ENCODE measurements at regions not wholly inside any gene's neighbourhood (a gene's known extent, or its start where the extent isn't known, plus 50 kb on each side); places are given as distances from the start of the nearest gene placed in this dataset.

DNA sequence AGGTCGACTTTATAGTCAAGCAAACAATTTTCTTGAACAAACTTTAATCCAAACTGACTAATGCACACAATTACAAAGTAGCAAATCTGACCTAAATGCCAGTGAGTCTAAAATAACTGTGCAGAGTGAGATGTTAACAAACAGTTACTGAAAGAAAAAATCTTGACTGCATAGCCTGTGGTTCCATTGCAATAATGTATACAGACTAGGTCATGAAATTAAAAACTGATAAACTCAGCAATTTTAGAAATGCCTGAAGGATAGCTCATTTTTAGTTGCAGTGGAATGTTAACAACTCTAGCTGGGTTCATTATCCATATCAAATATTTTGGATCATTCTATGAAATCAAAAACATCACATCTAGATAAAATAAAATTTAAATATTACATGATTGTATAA lies 73.4 kb upstream of the CDH12 start:
- no peaks in the 10 kb centered on the region for H4K20me1 ChIP-seq (replicated peaks; ENCODE audit: control insufficient read depth, extremely low read depth, insufficient read depth, low read length)
- dilution Hi-C loops (cut with MboI; ENCODE audit: extremely low pct_ligation_motif_present, low sequenced_read_pairs), result no loop called here
- TF ChIP-seq POLR2A (IDR thresholded peaks at IDR 0.05; ENCODE audit: low read depth, low read length), result no peak
- TF ChIP-seq POLR2AphosphoS5 (IDR thresholded peaks at IDR 0.05; ENCODE audit: insufficient read depth, low read depth, low read length), result no peak
- no peak for TF ChIP-seq EZH2 (IDR thresholded peaks at IDR 0.05; ENCODE audit: borderline replicate concordance, low read depth, low read length, severe bottlenecking)
- TF ChIP-seq FOS (IDR thresholded peaks at IDR 0.05; ENCODE audit: borderline replicate concordance, insufficient read depth, low read length), result no peak
- TF ChIP-seq, protein P1, sequence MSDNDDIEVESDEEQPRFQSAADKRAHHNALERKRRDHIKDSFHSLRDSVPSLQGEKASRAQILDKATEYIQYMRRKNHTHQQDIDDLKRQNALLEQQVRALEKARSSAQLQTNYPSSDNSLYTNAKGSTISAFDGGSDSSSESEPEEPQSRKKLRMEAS (IDR thresholded peaks at IDR 0.05; ENCODE audit: insufficient read depth, insufficient read length), result no peak
- TF ChIP-seq GATA2 (IDR thresholded peaks at IDR 0.05; ENCODE audit: insufficient read depth, insufficient read length, low read depth, low read length), result no peak
- TF ChIP-seq MYC (IDR thresholded peaks at IDR 0.05; ENCODE audit: low read depth, low read length), result no peak
- TF ChIP-seq, protein P2, sequence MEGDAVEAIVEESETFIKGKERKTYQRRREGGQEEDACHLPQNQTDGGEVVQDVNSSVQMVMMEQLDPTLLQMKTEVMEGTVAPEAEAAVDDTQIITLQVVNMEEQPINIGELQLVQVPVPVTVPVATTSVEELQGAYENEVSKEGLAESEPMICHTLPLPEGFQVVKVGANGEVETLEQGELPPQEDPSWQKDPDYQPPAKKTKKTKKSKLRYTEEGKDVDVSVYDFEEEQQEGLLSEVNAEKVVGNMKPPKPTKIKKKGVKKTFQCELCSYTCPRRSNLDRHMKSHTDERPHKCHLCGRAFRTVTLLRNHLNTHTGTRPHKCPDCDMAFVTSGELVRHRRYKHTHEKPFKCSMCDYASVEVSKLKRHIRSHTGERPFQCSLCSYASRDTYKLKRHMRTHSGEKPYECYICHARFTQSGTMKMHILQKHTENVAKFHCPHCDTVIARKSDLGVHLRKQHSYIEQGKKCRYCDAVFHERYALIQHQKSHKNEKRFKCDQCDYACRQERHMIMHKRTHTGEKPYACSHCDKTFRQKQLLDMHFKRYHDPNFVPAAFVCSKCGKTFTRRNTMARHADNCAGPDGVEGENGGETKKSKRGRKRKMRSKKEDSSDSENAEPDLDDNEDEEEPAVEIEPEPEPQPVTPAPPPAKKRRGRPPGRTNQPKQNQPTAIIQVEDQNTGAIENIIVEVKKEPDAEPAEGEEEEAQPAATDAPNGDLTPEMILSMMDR (IDR thresholded peaks at IDR 0.05; ENCODE audit: extremely low read depth in 1 of 2, insufficient read depth in 1 of 2, low read depth in 1 of 2, low read length in 2 of 2), result no peak
- ChIA-PET CTCF (no interaction called here), POLR2A (no interaction called here)
- peaks cover 2% of the 10 kb centered on the region for H3K9me3 ChIP-seq (replicated peaks; ENCODE audit: control insufficient read depth, insufficient read depth, low read length)
- DNase-seq (ENCODE audit: low read depth, low spot score) (no peak), FAIRE-seq (no peak)
- H3K27ac ChIP-seq (ENCODE audit: insufficient read depth, low read depth, low read length), result no peak overlapping the region
- H3K9me1 ChIP-seq (replicated peaks; ENCODE audit: control insufficient read depth, extremely low read depth, insufficient read depth, low read length), result no peaks in the 10 kb centered on the region
- H3K27me3 ChIP-seq (ENCODE audit: control insufficient read depth in 2 of 2, insufficient read depth in 2 of 2, low read length in 2 of 2), result no peaks in the 10 kb centered on the region
- H3K36me3 ChIP-seq (ENCODE audit: control insufficient read depth in 2 of 2, extremely low read depth in 1 of 2, insufficient read depth in 2 of 2, low read length in 2 of 2), result no peaks in the 10 kb centered on the region
- no peak overlapping the region for H3K9ac ChIP-seq (replicated peaks; ENCODE audit: extremely low read depth, insufficient read depth, low read length)
- BruUV-seq (replicated peaks), result no TSS peak
- H3K4me3 ChIP-seq (replicated peaks in 1 of 3; ENCODE audit: insufficient read depth in 1 of 3, low read depth in 1 of 3, low read length in 3 of 3), result no peak overlapping the region
- no peaks in the 10 kb centered on the region for H3K4me1 ChIP-seq (ENCODE audit: control insufficient read depth, extremely low read depth, insufficient read depth, low read length)
- intact Hi-C loops (cut with micrococcal nuclease), result no loop called here
- no peaks in the 10 kb centered on the region for H3K79me2 ChIP-seq (ENCODE audit: control insufficient read depth, insufficient read depth, low read length)
- no peak overlapping the region for H2AFZ ChIP-seq (ENCODE audit: low read depth, low read length)
- H3K4me2 ChIP-seq (ENCODE audit: insufficient read depth, low read length), result no peak overlapping the region
